DND-41 (cell line): ENCODE measurements at regions not wholly inside any gene's neighbourhood (a gene's known extent, or its start where the extent isn't known, plus 50 kb on each side); places are given as distances from the start of the nearest gene placed in this dataset.

Experiments
- EZH2 ChIP-seq: IDR thresholded peaks from 3 replicates; pipeline ENCODE4 v1.6.1; 2012; ENCODE audit warnings: borderline replicate concordance, low read depth, mild to moderate bottlenecking, moderate library complexity, low read length, inconsistent platforms; ENCODE audit not compliant: severe bottlenecking
- TF ChIP-seq, protein P1 (sequence below): IDR thresholded peaks from 2 replicates; pipeline ENCODE4 v1.5.1; 2012; ENCODE audit warnings: borderline replicate concordance, low read length, moderate library complexity, mild to moderate bottlenecking; ENCODE audit not compliant: poor library complexity, severe bottlenecking; ENCODE audit errors: extremely low read depth

DNA sequence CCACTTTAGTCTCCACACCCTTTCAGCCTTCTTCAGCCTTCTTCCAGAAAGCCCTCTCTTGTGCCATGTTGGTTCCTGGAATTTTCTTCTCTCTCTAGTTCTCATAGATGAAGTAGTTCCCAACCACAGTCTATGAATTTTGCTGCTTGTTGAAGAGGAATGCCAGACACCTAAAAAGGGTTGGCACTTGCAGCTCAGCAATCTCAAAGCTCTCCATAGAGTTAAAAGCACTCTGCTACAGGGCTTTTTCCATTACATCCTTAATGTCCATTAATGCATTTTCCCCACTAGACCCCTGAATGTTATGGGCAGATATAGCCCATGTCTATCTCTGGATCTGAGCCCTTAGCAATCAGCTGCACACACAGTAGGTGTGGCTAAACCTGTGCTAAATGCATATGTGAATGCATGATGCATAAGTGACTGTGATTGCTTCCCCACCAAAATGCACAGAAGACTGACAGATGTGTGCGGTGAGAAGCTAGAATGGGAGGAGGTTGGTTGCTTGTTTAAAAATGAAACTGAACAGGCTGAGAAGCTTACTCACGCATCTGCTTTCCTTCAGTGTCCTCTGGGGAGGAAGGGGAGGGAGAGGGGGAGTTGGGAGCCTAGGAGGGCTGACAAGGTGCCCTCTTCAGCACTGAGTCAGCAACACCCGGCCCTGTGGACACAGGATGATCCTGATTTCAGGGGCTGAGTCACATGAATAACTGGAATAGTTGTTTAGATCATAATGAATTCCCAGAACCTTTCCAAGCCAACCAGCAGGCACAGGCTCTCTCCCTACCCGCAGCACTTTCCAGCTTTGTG, 146.1 kb upstream of the FGGY start:
- TF ChIP-seq, protein P1, sequence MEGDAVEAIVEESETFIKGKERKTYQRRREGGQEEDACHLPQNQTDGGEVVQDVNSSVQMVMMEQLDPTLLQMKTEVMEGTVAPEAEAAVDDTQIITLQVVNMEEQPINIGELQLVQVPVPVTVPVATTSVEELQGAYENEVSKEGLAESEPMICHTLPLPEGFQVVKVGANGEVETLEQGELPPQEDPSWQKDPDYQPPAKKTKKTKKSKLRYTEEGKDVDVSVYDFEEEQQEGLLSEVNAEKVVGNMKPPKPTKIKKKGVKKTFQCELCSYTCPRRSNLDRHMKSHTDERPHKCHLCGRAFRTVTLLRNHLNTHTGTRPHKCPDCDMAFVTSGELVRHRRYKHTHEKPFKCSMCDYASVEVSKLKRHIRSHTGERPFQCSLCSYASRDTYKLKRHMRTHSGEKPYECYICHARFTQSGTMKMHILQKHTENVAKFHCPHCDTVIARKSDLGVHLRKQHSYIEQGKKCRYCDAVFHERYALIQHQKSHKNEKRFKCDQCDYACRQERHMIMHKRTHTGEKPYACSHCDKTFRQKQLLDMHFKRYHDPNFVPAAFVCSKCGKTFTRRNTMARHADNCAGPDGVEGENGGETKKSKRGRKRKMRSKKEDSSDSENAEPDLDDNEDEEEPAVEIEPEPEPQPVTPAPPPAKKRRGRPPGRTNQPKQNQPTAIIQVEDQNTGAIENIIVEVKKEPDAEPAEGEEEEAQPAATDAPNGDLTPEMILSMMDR, result no peak
- no peak for TF ChIP-seq EZH2
